ENCODE measurements at regions not wholly inside any gene's neighbourhood (a gene's known extent, or its start where the extent isn't known, plus 50 kb on each side); places are given as distances from the start of the nearest gene placed in this dataset.

DNA sequence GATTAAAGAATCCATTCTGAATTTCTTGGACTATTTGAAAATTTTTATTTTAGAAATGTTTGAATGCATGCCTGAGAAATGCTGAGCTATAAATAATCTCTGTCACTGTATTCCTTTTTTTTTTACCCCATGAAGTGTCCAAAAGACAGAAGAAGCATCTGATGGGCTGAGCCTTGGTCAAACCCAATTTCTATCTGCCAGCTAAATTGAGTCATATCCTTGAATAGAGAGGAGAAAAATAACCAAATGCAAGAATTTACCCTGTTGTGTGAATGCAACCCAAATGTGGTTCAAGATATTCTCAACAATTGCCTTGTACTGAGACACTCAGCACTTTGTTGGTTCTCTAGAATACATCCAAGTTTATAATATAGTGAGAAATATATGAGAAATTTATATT lies 223.5 kb downstream of the UBE2E3 start:
- TF ChIP-seq POLR2AphosphoS5 (IDR thresholded peaks at IDR 0.05) (no peak), POLR2A (IDR thresholded peaks at IDR 0.05) (no peak), EP300 (IDR thresholded peaks at IDR 0.05; ENCODE audit: low read depth) (no peak)
